Immature natural killer cell (primary cell): ENCODE measurements at regions not wholly inside any gene's neighbourhood (a gene's known extent, or its start where the extent isn't known, plus 50 kb on each side); places are given as distances from the start of the nearest gene placed in this dataset.

Experiments used
- DNase-seq, 3 donors: peaks; one replicate each; pipeline ENCODE4 v3.0.0; 2022; ENCODE audit warnings: mixed read lengths in 1 of 3
- H3K27ac Mint-ChIP-seq, 6 donors: one replicate each; pipeline ENCODE4 v1.8.0; 2020; ENCODE audit warnings: mixed read lengths in 6 of 6, mild to moderate bottlenecking in 5 of 6, inconsistent platforms in 4 of 6, moderate library complexity in 3 of 6
- H3K27me3 Mint-ChIP-seq, 3 donors: one replicate each; pipeline ENCODE4 v1.8.0; 2020 to 2021; ENCODE audit warnings: low read depth in 3 of 3, mild to moderate bottlenecking in 3 of 3, mixed read lengths in 3 of 3, moderate library complexity in 3 of 3, inconsistent platforms in 1 of 3
- H3K36me3 Mint-ChIP-seq, 3 donors: one replicate each; pipeline ENCODE4 v1.8.0; 2020; ENCODE audit warnings: mixed read lengths in 3 of 3, inconsistent platforms in 2 of 3, mild to moderate bottlenecking in 2 of 3
- H3K4me1 Mint-ChIP-seq, 2 donors: one replicate each; pipeline ENCODE4 v1.8.0; 2020; ENCODE audit warnings: inconsistent platforms in 2 of 2, mild to moderate bottlenecking in 2 of 2, mixed read lengths in 2 of 2, moderate library complexity in 1 of 2
- H3K4me3 Mint-ChIP-seq, 5 donors: one replicate each; pipeline ENCODE4 v1.8.0; 2020; ENCODE audit warnings: mild to moderate bottlenecking in 5 of 5, mixed read lengths in 5 of 5, inconsistent platforms in 3 of 5, moderate library complexity in 3 of 5
- H3K9me3 Mint-ChIP-seq, 6 donors: one replicate each; pipeline ENCODE4 v1.8.0; 2020; ENCODE audit warnings: mild to moderate bottlenecking in 6 of 6, mixed read lengths in 6 of 6, inconsistent platforms in 4 of 6, moderate library complexity in 3 of 6

DNA sequence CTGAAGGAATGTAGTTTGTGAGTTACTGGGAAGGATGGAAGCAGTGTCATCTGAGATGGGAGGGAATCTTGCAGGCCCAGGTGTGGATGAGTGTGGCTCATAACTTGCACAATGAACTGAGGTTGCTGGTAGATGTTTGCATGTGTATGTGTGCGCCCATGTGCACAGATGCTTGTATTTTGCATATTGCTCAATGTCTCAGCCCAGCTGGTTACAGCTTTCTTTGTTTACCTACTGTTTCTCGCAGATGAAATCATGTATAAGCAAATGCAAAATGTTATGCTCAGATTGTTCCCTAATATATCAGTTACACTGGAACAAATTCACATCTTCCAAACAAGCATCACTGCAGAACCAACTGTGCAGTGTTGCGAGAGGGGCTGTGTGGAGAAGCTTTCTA, 452.2 kb upstream of the EEF2KMT start:
- DNase-seq = no peak
- no peak overlapping the region for H3K27ac Mint-ChIP-seq
- H3K4me1 Mint-ChIP-seq = no peaks in the 10 kb centered on the region
- no peaks in the 10 kb centered on the region for H3K9me3 Mint-ChIP-seq
- peaks cover 0 to 3% (median 2%) of the 10 kb centered on the region in 3 donors for H3K27me3 Mint-ChIP-seq
- H3K4me3 Mint-ChIP-seq = no peak overlapping the region
- H3K36me3 Mint-ChIP-seq = no peaks in the 10 kb centered on the region

DNA sequence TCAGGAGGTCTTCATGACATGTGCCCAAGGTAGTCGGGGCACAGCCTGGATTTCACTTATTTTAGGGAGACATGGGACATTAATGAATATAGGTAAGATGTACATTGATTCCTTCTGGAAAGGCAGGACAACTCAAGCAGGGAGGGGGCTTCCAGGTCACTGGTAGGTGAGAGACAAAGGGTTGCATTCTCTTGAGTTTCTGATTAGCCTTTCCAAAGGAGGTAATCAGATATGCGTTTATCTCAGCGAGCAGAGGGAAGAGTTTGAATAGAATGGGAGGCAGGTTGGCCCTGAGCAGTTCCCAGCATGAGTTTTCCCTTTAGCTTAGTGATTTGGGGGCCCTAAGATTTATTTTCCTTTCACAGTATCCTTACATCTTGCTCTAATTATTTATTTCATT, 443.8 kb upstream of the EEF2KMT start:
- H3K9me3 Mint-ChIP-seq = peaks cover 0 to 6% (median 0%) of the 10 kb centered on the region in 6 donors
- H3K27ac Mint-ChIP-seq = no peak overlapping the region
- H3K36me3 Mint-ChIP-seq = no peaks in the 10 kb centered on the region
- no peak for DNase-seq
- H3K4me1 Mint-ChIP-seq = no peaks in the 10 kb centered on the region
- H3K4me3 Mint-ChIP-seq = no peak overlapping the region
- peaks cover 7 to 8% (median 7%) of the 10 kb centered on the region in 3 donors for H3K27me3 Mint-ChIP-seq

DNA sequence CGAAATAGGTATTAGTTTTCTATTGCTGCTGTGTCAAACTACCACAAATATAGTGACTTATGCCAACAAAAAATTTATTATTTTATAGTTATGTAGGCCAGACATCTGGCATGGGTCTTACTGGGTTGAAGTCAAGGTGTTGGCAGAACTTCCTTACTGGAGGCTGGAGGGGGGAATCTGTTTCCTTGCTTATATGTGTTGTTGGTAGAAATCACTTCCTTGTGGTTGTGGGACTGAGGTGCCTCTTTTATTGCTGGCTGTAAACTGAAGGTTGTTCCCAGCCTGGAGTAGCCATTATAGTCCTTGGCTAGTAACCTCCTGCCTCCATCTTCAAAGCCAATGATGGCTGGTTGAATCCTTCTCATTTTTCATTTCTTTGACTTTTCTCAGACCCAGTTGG, 439.8 kb upstream of the EEF2KMT start:
- no peak for DNase-seq
- no peak overlapping the region for H3K4me3 Mint-ChIP-seq
- H3K27me3 Mint-ChIP-seq = peaks cover 0 to 7% (median 5%) of the 10 kb centered on the region in 3 donors
- no peaks in the 10 kb centered on the region for H3K36me3 Mint-ChIP-seq
- H3K27ac Mint-ChIP-seq = no peak overlapping the region
- no peaks in the 10 kb centered on the region for H3K4me1 Mint-ChIP-seq
- peaks cover 0 to 5% (median 0%) of the 10 kb centered on the region in 6 donors for H3K9me3 Mint-ChIP-seq

DNA sequence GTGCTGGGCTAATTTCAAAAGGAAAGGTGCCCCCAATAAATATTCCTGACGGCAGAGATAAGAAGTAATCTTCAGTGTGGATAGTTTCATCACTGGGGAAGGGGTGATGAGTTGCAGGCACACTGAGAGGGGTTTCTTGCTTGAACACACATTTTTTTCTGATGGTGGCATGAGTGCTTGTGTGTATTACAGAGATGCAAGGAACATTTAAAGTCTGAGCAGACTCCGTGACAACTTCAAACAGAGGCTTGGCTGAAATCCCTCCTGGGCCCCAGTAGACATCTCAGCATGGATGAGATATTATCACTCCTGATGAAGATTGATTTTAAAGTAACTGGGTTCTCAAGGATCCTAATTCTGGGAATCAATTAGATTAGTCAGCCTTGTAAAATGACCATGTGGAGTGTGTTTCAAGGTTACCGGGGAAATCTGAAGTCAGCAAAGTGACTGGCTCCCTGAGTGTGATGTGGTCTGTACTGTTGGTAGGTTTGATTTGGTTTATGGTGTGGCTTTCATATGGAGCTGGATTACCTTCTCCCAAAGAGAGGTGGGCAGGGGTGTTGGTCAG, 435.8 kb upstream of the EEF2KMT start:
- Mint-ChIP-seq H3K4me1 (no peaks in the 10 kb centered on the region), H3K27ac (no peak overlapping the region), H3K9me3 (peaks cover 0 to 3% (median 0%) of the 10 kb centered on the region in 6 donors), H3K4me3 (no peak overlapping the region), H3K36me3 (no peaks in the 10 kb centered on the region), H3K27me3 (peaks cover 2 to 5% (median 3%) of the 10 kb centered on the region in 3 donors)
- no peak for DNase-seq

DNA sequence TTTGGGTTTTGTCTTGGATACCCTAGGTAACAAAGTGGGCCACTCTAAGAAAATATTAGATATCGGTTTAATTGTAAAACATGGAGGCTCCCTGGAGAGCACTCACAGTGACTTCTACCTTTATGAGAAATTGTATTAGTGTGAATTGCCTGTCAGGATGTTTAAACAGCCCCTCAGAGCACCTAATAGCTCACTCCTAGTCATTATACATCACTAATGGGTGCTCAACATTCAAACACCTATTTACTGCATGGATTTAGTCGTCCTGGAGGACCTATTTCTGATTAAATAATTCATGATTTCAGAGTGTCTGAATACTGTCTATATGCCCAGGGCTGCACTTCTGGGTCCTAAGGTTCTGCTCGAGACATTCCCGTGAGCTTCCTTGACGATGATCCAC, 430.2 kb upstream of the EEF2KMT start:
- H3K4me3 Mint-ChIP-seq = no peak overlapping the region
- H3K27me3 Mint-ChIP-seq = peaks cover 0 to 9% (median 3%) of the 10 kb centered on the region in 3 donors
- H3K9me3 Mint-ChIP-seq = peaks cover 0 to 1% (median 0%) of the 10 kb centered on the region in 6 donors
- DNase-seq = no peak
- no peak overlapping the region for H3K27ac Mint-ChIP-seq
- H3K4me1 Mint-ChIP-seq = no peaks in the 10 kb centered on the region
- no peaks in the 10 kb centered on the region for H3K36me3 Mint-ChIP-seq

DNA sequence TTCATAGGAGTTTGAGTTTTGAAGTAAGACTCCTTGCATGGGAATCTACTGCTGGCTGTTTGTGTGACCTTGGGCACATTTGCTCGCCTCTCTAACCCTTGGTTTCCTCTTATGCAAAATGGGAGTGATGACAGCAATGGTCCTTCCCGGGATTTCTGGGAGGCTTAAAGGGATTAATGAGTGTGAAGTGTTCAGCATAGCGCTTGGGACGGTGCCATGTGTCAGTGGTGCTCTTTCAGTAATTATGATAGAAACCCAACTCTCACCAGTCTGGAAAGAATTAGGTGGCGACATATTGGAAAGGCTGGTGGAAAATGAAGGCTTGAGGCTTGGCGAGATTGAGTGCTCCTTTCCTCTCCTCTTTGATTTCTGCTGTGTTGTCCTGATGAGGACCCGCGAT, 429.2 kb upstream of the EEF2KMT start:
- no peak for DNase-seq
- no peak overlapping the region for H3K27ac Mint-ChIP-seq
- no peaks in the 10 kb centered on the region for H3K4me1 Mint-ChIP-seq
- H3K27me3 Mint-ChIP-seq = peaks cover 0 to 12% (median 3%) of the 10 kb centered on the region in 3 donors
- H3K36me3 Mint-ChIP-seq = no peaks in the 10 kb centered on the region
- H3K9me3 Mint-ChIP-seq = peaks cover 0 to 6% (median 0%) of the 10 kb centered on the region in 6 donors
- no peak overlapping the region for H3K4me3 Mint-ChIP-seq

DNA sequence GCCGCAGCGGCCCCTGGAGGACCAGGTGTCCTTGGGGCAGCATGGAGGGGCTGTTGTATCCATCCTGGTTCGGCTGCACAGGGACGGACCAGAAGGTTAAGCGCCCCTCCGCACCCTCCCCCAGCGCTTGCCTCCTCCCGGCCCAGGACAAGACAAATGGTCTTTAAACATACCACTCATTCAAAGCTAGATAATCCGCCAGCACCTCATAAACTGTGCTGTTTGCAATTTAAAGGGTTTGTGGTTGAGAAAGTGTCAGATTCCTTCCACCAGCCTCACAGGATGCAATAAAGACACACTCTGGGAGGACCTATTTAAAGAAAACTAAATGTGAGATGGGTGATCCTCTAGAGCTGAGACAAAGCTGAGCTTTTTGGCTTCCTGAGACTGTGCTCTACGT, 426.2 kb upstream of the EEF2KMT start:
- Mint-ChIP-seq H3K27me3 (peaks cover 0 to 9% (median 8%) of the 10 kb centered on the region in 3 donors), H3K4me3 (no peak overlapping the region), H3K4me1 (no peaks in the 10 kb centered on the region), H3K9me3 (peaks cover 0 to 8% (median 0%) of the 10 kb centered on the region in 6 donors), H3K27ac (no peak overlapping the region), H3K36me3 (no peaks in the 10 kb centered on the region)
- no peak for DNase-seq

DNA sequence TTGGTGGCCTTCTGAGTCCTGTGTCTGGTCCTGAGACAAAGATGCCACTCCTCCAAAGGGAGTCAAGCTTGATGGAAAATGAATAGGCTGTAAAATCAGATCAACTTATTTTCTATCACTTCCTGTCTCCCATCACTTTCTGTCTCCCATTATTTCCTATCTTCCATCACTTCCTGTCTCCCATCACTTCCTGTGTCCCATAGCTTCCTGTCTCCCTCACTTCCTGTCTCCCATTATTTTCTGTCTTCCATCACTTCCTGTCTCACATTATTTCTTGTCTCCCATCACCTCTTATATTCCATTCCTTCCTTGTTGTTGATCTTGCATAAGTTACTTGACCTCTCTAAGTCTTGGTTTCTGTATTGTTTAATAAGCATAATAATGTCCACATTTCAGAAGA, 418.5 kb upstream of the EEF2KMT start:
- H3K36me3 Mint-ChIP-seq = peaks cover 0 to 4% (median 0%) of the 10 kb centered on the region in 3 donors
- H3K4me3 Mint-ChIP-seq = no peak overlapping the region
- peaks cover 0 to 5% (median 2%) of the 10 kb centered on the region in 6 donors for H3K9me3 Mint-ChIP-seq
- no peak overlapping the region for H3K27ac Mint-ChIP-seq
- DNase-seq = no peak
- H3K4me1 Mint-ChIP-seq = no peaks in the 10 kb centered on the region
- H3K27me3 Mint-ChIP-seq = peaks cover 0 to 10% (median 3%) of the 10 kb centered on the region in 3 donors

DNA sequence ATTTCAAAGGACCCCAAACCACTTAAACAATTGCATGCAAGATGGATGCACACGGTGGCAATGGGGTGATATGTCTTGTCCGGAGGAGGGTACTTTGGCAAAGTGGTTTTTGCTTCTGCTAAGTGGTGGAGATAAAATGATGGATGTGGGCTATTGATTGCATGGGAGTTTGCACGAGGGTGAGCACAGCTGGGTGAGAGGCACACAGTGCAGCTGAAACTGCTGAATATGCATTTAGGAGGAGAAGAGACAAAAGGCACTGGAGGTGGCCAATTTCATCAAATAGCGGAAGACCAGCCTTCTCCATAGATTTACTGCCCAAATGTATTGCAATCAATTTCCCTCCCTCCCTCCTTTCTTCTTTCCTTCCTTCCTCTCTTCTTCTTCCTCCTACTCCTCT, 414.4 kb upstream of the EEF2KMT start:
- peaks cover 0 to 4% (median 0%) of the 10 kb centered on the region in 3 donors for H3K36me3 Mint-ChIP-seq
- DNase-seq = no peak
- H3K4me1 Mint-ChIP-seq = no peaks in the 10 kb centered on the region
- peaks cover 0 to 5% (median 3%) of the 10 kb centered on the region in 3 donors for H3K27me3 Mint-ChIP-seq
- H3K27ac Mint-ChIP-seq = no peak overlapping the region
- H3K9me3 Mint-ChIP-seq = peaks cover 0 to 5% (median under 1%) of the 10 kb centered on the region in 6 donors
- no peak overlapping the region for H3K4me3 Mint-ChIP-seq

DNA sequence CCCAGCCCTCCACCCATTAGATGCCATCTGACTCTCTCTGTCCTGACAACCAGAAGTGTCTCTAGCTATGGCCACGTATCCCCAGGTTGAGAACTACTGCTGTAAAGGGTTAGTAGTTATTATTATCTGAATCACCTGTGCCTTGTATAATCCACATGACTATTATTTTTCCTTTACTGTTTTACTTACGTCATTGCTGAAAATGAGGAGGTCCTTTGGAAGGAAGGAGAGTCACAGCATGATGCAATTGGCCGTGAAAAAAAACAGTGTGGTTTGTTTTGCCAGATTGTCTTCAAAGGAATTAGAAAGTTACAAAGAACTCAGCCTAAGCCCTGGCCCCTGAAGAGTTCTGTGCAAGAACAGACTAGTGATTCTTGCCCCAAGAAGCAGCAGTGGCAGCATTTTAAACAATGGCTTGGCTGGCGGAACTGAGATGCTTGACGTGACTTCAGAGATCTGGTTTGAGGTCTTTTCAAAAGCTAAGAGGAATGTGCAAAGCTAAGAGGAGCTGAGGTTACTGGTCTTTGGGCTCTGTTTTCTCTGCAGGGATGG, 413.3 kb upstream of the EEF2KMT start:
- DNase-seq = no peak
- H3K27me3 Mint-ChIP-seq = no peaks in the 10 kb centered on the region
- H3K27ac Mint-ChIP-seq = no peak overlapping the region
- no peaks in the 10 kb centered on the region for H3K36me3 Mint-ChIP-seq
- no peaks in the 10 kb centered on the region for H3K4me1 Mint-ChIP-seq
- no peak overlapping the region for H3K4me3 Mint-ChIP-seq
- peaks cover 0 to 2% (median 0%) of the 10 kb centered on the region in 6 donors for H3K9me3 Mint-ChIP-seq

DNA sequence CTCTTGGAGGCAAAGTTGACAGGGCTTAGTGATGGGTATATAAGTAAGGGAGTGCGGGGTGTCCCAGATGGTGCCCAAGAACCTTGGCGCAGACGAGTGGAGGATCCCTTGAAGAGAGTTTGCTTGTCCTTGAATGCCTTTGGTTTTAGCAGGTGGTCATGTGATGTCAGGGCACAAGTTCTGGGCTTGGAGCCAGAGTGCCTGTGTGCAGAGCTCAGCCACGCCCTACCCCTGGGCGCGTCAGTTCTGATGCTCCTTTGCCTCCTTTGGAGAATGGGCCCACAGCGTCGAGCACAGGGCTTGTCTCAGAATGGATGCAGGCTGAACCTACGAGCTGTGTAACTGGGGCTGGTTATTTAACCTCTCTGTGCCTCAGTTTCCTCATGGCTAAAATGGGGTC, 412.2 kb upstream of the EEF2KMT start:
- no peak overlapping the region for H3K27ac Mint-ChIP-seq
- H3K36me3 Mint-ChIP-seq = no peaks in the 10 kb centered on the region
- no peak for DNase-seq
- peaks cover 0 to 2% (median 0%) of the 10 kb centered on the region in 6 donors for H3K9me3 Mint-ChIP-seq
- H3K27me3 Mint-ChIP-seq = peaks cover 0 to 1% (median 0%) of the 10 kb centered on the region in 3 donors
- no peaks in the 10 kb centered on the region for H3K4me1 Mint-ChIP-seq
- no peak overlapping the region for H3K4me3 Mint-ChIP-seq

DNA sequence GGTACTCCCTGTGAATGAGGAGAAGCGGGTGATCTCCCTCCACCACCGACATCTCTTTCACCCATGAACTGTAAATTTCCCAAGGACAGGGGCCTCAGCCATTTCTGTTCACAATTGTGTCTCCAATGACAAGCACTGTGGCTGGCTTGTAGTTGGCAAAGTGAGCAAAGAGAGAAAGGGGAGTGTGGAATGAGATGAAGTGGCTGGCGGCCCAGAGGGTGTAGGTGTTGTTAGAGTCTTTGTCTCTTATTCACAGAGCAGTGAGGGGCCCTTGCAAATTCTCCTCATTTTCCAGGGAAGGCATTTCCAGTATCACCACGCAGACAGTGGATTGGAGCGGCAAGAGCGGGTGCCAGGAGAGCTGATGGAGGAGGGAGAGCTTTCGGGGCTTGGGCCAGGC, 411.7 kb upstream of the EEF2KMT start:
- no peak overlapping the region for H3K4me3 Mint-ChIP-seq
- no peaks in the 10 kb centered on the region for H3K36me3 Mint-ChIP-seq
- no peaks in the 10 kb centered on the region for H3K4me1 Mint-ChIP-seq
- peak overlapping the region in 1 of 6 donors; percentile 18 for H3K27ac Mint-ChIP-seq
- peaks cover 0 to 2% (median 0%) of the 10 kb centered on the region in 6 donors for H3K9me3 Mint-ChIP-seq
- DNase-seq = no peak
- H3K27me3 Mint-ChIP-seq = peaks cover 0 to 2% (median 1%) of the 10 kb centered on the region in 3 donors

DNA sequence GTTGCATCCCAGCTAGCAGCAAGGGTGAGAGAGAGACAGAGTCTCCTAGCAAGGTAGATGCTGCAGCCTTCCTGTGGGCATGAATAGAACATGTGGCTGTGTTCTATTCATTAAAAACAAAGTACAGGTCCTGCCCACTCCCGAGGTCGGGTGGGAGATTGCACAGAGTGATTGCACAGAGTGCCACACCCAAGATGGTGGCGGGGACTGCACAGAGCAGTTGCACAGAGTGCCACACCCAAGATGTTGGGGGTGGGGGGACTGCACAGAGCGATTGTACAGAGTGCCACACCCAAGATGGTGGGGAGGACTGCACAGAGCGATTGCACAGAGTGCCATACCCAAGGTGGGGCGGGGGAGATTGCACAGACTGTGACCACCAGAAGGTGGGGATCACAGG, 410.8 kb upstream of the EEF2KMT start:
- Mint-ChIP-seq H3K27me3 (peaks cover 0 to 2% (median 1%) of the 10 kb centered on the region in 3 donors), H3K4me3 (no peak overlapping the region), H3K27ac (no peak overlapping the region), H3K4me1 (no peaks in the 10 kb centered on the region), H3K9me3 (peaks cover 0 to 2% (median 0%) of the 10 kb centered on the region in 6 donors), H3K36me3 (no peaks in the 10 kb centered on the region)
- DNase-seq = no peak

DNA sequence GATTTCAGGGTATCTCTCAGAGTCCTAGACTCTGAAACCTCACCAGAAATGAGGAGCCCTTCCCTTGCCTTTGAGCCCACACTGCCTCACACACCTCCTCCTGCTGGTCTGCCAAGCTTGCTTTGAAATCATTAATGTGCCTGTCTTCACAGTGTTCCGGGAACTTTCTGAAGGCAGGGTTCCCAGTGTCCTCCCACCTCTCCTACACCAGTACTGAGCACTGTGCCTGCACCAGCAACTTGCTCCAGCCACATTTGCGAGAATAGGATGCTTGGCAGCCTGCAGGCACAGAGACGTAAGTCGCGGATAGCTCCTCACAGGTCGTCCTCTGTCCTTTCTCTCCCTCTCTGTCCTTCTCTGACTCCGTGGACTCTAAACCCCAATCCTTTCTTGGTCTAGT, 408.4 kb upstream of the EEF2KMT start:
- no peak for DNase-seq
- Mint-ChIP-seq H3K9me3 (no peaks in the 10 kb centered on the region), H3K36me3 (no peaks in the 10 kb centered on the region), H3K4me3 (no peak overlapping the region), H3K27me3 (peaks cover 0 to 2% (median 1%) of the 10 kb centered on the region in 3 donors), H3K27ac (no peak overlapping the region), H3K4me1 (no peaks in the 10 kb centered on the region)
